DND-41 (cell line): ENCODE measurements at regions not wholly inside any gene's neighbourhood (a gene's known extent, or its start where the extent isn't known, plus 50 kb on each side); places are given as distances from the start of the nearest gene placed in this dataset.

Experiments
- CTCF ChIP-seq: IDR thresholded peaks from 2 replicates; pipeline ENCODE4 v1.5.1; 2012; ENCODE audit warnings: borderline replicate concordance, low read length, moderate library complexity, mild to moderate bottlenecking; ENCODE audit not compliant: poor library complexity, severe bottlenecking; ENCODE audit errors: extremely low read depth
- EZH2 ChIP-seq: IDR thresholded peaks from 3 replicates; pipeline ENCODE4 v1.6.1; 2012; ENCODE audit warnings: borderline replicate concordance, low read depth, mild to moderate bottlenecking, moderate library complexity, low read length, inconsistent platforms; ENCODE audit not compliant: severe bottlenecking

- TF ChIP-seq CTCF (no peak), EZH2 (no peak)
These were observed 152.3 kb upstream of the DPYD start for GRCh38 chr1:98073106-98073505.
